ENCODE measurements at regions not wholly inside any gene's neighbourhood (a gene's known extent, or its start where the extent isn't known, plus 50 kb on each side); places are given as distances from the start of the nearest gene placed in this dataset.

DNA sequence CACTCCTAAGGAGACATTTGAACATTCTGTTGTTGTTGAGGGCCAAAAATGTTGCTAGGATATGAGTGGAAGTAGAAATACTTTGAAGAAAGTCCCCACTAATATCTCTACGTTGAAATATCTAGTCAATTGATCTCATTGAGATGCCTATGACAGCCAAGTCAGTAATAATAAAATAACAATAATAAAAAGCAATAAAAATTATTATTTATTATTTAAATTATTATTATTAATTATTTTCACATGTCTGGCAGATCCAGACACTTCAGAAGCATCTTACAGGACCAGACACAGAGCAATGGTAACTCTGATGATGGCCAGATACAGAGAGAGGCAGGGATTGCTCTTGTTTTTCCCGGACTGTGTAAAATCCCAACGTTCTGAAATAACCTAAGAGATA is 143.5 kb upstream of the PALMD start:
- TF ChIP-seq POLR2A (IDR thresholded peaks at IDR 0.05), result no peak
- no peak for TF ChIP-seq CTCF (IDR thresholded peaks at IDR 0.05)

All from thyroid gland (tissue), 4 donors.